NT2/D1 (cell line): ENCODE measurements at regions not wholly inside any gene's neighbourhood (a gene's known extent, or its start where the extent isn't known, plus 50 kb on each side); places are given as distances from the start of the nearest gene placed in this dataset.

ENCODE experiments used
- SUZ12 ChIP-seq: IDR thresholded peaks from 2 replicates; pipeline ENCODE4 v1.6.1; 2011; ENCODE audit not compliant: insufficient read length, insufficient read depth; ENCODE audit errors: extremely low read depth
- YY1 ChIP-seq: IDR thresholded peaks from 2 replicates; pipeline ENCODE4 v1.6.1; 2011; ENCODE audit not compliant: insufficient read length, insufficient read depth
- ZNF274 ChIP-seq: IDR thresholded peaks from 2 replicates; pipeline ENCODE4 v1.6.1; 2011; ENCODE audit warnings: mild to moderate bottlenecking, low read depth, low read length

DNA sequence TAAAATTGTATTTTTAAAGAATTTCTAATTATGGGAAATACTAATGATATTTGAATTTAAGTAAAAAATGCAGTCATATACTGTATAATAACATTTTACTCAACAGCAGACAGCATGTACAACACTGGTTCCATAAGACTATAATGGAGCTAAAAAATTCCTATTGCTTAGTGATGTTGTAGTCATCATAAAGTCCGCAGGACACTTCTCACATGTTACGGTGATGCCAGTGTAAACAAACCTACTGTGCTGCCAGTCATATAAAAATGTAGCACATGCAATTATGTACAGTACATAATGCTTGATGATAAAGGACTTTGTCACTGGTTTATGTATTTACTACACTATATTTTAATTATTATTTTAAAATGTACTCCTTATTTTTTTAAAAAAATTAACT, 629.3 kb downstream of the IPMK start:
- no peak for TF ChIP-seq SUZ12
- no peak for TF ChIP-seq ZNF274
- no peak for TF ChIP-seq YY1
